Neural progenitor cell (in vitro differentiated cells): ENCODE measurements at regions not wholly inside any gene's neighbourhood (a gene's known extent, or its start where the extent isn't known, plus 50 kb on each side); places are given as distances from the start of the nearest gene placed in this dataset.

Source experiments
- DNase-seq: peaks from one replicate; pipeline ENCODE4 v3.0.0-alpha.2; 2016; ENCODE audit warnings: low spot score
- H2AFZ ChIP-seq: fragments of 200-600 bp; sonication (generic); replicated peaks from 2 replicates; pipeline ENCODE4 v1.6.1; 2016; ENCODE audit warnings: antibody characterized with exemption
- H3F3A ChIP-seq: fragments of 200-600 bp; sonication (generic); 2 replicates; pipeline ENCODE4 v1.6.1; 2016; ENCODE audit warnings: antibody characterized with exemption, low read depth
- H3K27ac ChIP-seq: fragments of 200-600 bp; sonication (generic); 2 replicates; pipeline ENCODE4 v1.5.1; 2016; ENCODE audit warnings: mild to moderate bottlenecking
- H3K27me3 ChIP-seq: fragments of 200-600 bp; sonication (generic); 2 replicates; pipeline ENCODE4 v1.6.1; 2016; ENCODE audit warnings: mild to moderate bottlenecking, moderate library complexity
- H3K36me3 ChIP-seq: fragments of 200-600 bp; sonication (generic); 2 replicates; pipeline ENCODE4 v1.5.1; 2016
- H3K4me1 ChIP-seq: fragments of 200-600 bp; sonication (generic); 2 replicates; pipeline ENCODE4 v1.6.1; 2016; ENCODE audit warnings: mixed run types
- H3K4me2 ChIP-seq: fragments of 200-600 bp; sonication (generic); 2 replicates; pipeline ENCODE4 v1.6.1; 2016
- H3K4me3 ChIP-seq: fragments of 200-600 bp; sonication (generic); 2 replicates; pipeline ENCODE4 v1.5.1; 2016
- H3K79me2 ChIP-seq: fragments of 200-600 bp; sonication (generic); 2 replicates; pipeline ENCODE4 v1.6.1; 2016; ENCODE audit warnings: low read depth
- H3K9ac ChIP-seq: fragments of 200-600 bp; sonication (generic); 2 replicates; pipeline ENCODE4 v1.6.1; 2016
- H3K9me3 ChIP-seq: fragments of 200-600 bp; sonication (generic); 2 replicates; pipeline ENCODE4 v1.5.1; 2016; ENCODE audit warnings: low read depth
- H4K20me1 ChIP-seq: fragments of 200-600 bp; sonication (generic); 2 replicates; pipeline ENCODE4 v1.6.1; 2016; ENCODE audit warnings: low read depth
- H3K27ac Mint-ChIP-seq: 3 replicates; pipeline ENCODE4 v1.8.0; 2021; ENCODE audit warnings: mixed read lengths
- H3K27me3 Mint-ChIP-seq: 2 replicates; pipeline ENCODE4 v1.8.0; 2022; ENCODE audit warnings: low read depth, mild to moderate bottlenecking, inconsistent platforms, moderate library complexity, mixed read lengths; ENCODE audit not compliant: insufficient read depth
- H3K36me3 Mint-ChIP-seq: 3 replicates; pipeline ENCODE4 v1.8.0; 2021; ENCODE audit warnings: mixed read lengths
- H3K4me1 Mint-ChIP-seq: 3 replicates; pipeline ENCODE4 v1.8.0; 2021; ENCODE audit warnings: mixed read lengths
- H3K4me3 Mint-ChIP-seq: 3 replicates; pipeline ENCODE4 v1.8.0; 2021; ENCODE audit warnings: mild to moderate bottlenecking, moderate library complexity, mixed read lengths
- H3K9me3 Mint-ChIP-seq: 3 replicates; pipeline ENCODE4 v1.8.0; 2020; ENCODE audit warnings: mixed read lengths
- EZH2 ChIP-seq: fragments of 200-600 bp; sonication (generic); IDR thresholded peaks from 2 replicates; pipeline ENCODE4 v1.6.1; 2017; ENCODE audit warnings: antibody characterized with exemption, mild to moderate bottlenecking, moderate library complexity
- EZH2phosphoT487 ChIP-seq: fragments of 200-600 bp; sonication (generic); IDR thresholded peaks from 2 replicates; pipeline ENCODE4 v1.6.1; 2017; ENCODE audit warnings: antibody characterized with exemption
- TF ChIP-seq, protein P1 (sequence below): fragments of 200-600 bp; sonication (generic); IDR thresholded peaks from 2 replicates; pipeline ENCODE4 v1.5.1; 2017; ENCODE audit warnings: antibody characterized with exemption, mild to moderate bottlenecking

DNA sequence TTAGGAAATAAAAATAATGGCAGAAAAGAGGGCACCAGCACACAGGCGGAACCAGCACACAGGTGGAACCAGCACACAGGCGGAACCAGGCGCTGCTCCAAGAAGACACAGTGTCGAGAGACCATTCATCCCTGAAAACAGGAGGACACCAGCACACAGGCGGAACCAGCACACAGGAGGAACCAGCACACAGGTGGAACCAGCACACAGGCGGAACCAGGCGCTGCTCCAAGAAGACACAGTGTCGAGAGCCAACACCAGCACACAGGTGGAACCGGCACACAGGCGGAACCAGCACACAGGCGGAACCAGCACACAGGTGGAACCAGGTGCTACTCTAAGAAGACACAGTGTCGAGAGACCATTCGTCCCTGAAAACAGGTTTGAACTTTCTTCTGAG lies 115.5 kb upstream of the TMEM18 start:
- Mint-ChIP-seq H3K27me3 (peaks cover 13% of the 10 kb centered on the region), H3K9me3 (peaks cover 10% of the 10 kb centered on the region), H3K4me3 (no peak overlapping the region), H3K4me1 (peaks cover 5% of the 10 kb centered on the region), H3K27ac (no peak overlapping the region), H3K36me3 (no peaks in the 10 kb centered on the region)
- H3K27me3 ChIP-seq: no peaks in the 10 kb centered on the region
- H3K4me2 ChIP-seq: no peak overlapping the region
- no peak overlapping the region for H2AFZ ChIP-seq
- no peak for TF ChIP-seq EZH2phosphoT487
- TF ChIP-seq EZH2: no peak
- TF ChIP-seq, protein P1, sequence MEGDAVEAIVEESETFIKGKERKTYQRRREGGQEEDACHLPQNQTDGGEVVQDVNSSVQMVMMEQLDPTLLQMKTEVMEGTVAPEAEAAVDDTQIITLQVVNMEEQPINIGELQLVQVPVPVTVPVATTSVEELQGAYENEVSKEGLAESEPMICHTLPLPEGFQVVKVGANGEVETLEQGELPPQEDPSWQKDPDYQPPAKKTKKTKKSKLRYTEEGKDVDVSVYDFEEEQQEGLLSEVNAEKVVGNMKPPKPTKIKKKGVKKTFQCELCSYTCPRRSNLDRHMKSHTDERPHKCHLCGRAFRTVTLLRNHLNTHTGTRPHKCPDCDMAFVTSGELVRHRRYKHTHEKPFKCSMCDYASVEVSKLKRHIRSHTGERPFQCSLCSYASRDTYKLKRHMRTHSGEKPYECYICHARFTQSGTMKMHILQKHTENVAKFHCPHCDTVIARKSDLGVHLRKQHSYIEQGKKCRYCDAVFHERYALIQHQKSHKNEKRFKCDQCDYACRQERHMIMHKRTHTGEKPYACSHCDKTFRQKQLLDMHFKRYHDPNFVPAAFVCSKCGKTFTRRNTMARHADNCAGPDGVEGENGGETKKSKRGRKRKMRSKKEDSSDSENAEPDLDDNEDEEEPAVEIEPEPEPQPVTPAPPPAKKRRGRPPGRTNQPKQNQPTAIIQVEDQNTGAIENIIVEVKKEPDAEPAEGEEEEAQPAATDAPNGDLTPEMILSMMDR: no peak
- H3K27ac ChIP-seq: no peak overlapping the region
- no peaks in the 10 kb centered on the region for H4K20me1 ChIP-seq
- H3K4me1 ChIP-seq: no peaks in the 10 kb centered on the region
- H3F3A ChIP-seq: no peaks in the 10 kb centered on the region
- H3K9ac ChIP-seq: no peak overlapping the region
- no peak overlapping the region for H3K4me3 ChIP-seq
- no peaks in the 10 kb centered on the region for H3K9me3 ChIP-seq
- no peaks in the 10 kb centered on the region for H3K36me3 ChIP-seq
- DNase-seq: no peak
- no peaks in the 10 kb centered on the region for H3K79me2 ChIP-seq

DNA sequence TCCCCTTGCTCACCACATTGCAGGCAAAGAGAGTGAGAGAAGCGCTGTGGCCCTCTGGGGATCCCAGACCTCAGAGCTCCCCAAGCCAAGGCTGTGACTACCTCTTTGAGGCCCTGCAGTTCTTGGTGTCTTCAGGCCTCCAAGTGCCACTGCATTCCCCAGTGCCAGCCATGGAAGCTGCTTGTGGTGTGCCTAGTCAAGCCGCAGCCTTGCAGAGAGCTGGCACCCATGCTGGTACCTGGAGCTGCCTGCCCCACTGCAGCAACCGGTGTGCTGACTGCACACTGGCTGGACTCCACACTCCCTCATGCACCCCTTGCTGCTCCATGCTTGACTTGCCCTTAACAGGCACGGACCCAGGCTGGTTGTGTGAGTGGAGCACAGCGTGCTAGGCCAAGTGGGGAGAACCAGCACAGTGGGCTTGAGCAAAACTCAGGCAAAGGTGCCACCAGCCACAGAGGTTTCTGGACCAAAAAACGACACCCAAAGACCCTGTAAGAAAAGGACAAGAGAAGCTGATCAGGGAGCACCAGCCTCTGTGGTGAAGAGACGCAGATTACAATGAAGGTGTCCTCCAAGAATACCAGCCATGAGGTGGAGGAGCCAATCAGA lies 113.5 kb upstream of the TMEM18 start:
- Mint-ChIP-seq H3K4me1 (peaks cover 5% of the 10 kb centered on the region), H3K27ac (no peak overlapping the region), H3K27me3 (peaks cover 13% of the 10 kb centered on the region), H3K9me3 (peaks cover 10% of the 10 kb centered on the region), H3K4me3 (no peak overlapping the region), H3K36me3 (no peaks in the 10 kb centered on the region)
- no peaks in the 10 kb centered on the region for H4K20me1 ChIP-seq
- no peaks in the 10 kb centered on the region for H3K36me3 ChIP-seq
- no peaks in the 10 kb centered on the region for H3K9me3 ChIP-seq
- no peak for DNase-seq
- no peaks in the 10 kb centered on the region for H3K4me1 ChIP-seq
- no peak overlapping the region for H3K4me3 ChIP-seq
- no peak overlapping the region for H3K4me2 ChIP-seq
- no peaks in the 10 kb centered on the region for H3K27me3 ChIP-seq
- no peak overlapping the region for H3K9ac ChIP-seq
- H3K27ac ChIP-seq: no peak overlapping the region
- no peak overlapping the region for H2AFZ ChIP-seq
- H3F3A ChIP-seq: no peaks in the 10 kb centered on the region
- H3K79me2 ChIP-seq: no peaks in the 10 kb centered on the region
- no peak for TF ChIP-seq EZH2phosphoT487
- TF ChIP-seq, protein P1: no peak
- no peak for TF ChIP-seq EZH2

- Histone ChIP-seq H3K79me2 (no peaks in the 10 kb centered on the region), H3K9me3 (no peaks in the 10 kb centered on the region), H3K36me3 (no peaks in the 10 kb centered on the region), H3K4me2 (no peak overlapping the region), H3K27me3 (no peaks in the 10 kb centered on the region), H3K9ac (no peak overlapping the region), H3K4me3 (no peak overlapping the region), H3K4me1 (no peaks in the 10 kb centered on the region), H4K20me1 (no peaks in the 10 kb centered on the region), H2AFZ (no peak overlapping the region), H3F3A (no peaks in the 10 kb centered on the region), H3K27ac (no peak overlapping the region)
- no peak overlapping the region for H3K27ac Mint-ChIP-seq
- no peak overlapping the region for H3K4me3 Mint-ChIP-seq
- peaks cover 2% of the 10 kb centered on the region for H3K4me1 Mint-ChIP-seq
- H3K9me3 Mint-ChIP-seq: peaks cover 10% of the 10 kb centered on the region
- no peak for TF ChIP-seq EZH2
- no peak for DNase-seq
- peaks cover 13% of the 10 kb centered on the region for H3K27me3 Mint-ChIP-seq
- H3K36me3 Mint-ChIP-seq: no peaks in the 10 kb centered on the region
Measured at GRCh38 chr2:790081-790480, 112.9 kb upstream of the TMEM18 start.

GRCh38 chr2:789529-789928 lies 112.3 kb upstream of the TMEM18 start:
- no peak overlapping the region for H3K27ac ChIP-seq
- H3K4me3 Mint-ChIP-seq: no peak overlapping the region
- H3K4me1 Mint-ChIP-seq: peaks cover under 1% of the 10 kb centered on the region
- peaks cover 10% of the 10 kb centered on the region for H3K9me3 Mint-ChIP-seq
- H3K36me3 ChIP-seq: no peaks in the 10 kb centered on the region
- no peaks in the 10 kb centered on the region for H4K20me1 ChIP-seq
- no peak for TF ChIP-seq EZH2phosphoT487
- H3K9ac ChIP-seq: no peak overlapping the region
- no peak overlapping the region for H3K27ac Mint-ChIP-seq
- no peaks in the 10 kb centered on the region for H3K9me3 ChIP-seq
- H3K27me3 Mint-ChIP-seq: peaks cover 10% of the 10 kb centered on the region
- H3K4me3 ChIP-seq: no peak overlapping the region
- no peaks in the 10 kb centered on the region for H3K36me3 Mint-ChIP-seq
- no peaks in the 10 kb centered on the region for H3K27me3 ChIP-seq
- no peaks in the 10 kb centered on the region for H3K4me1 ChIP-seq
- no peak overlapping the region for H2AFZ ChIP-seq
- H3F3A ChIP-seq: no peaks in the 10 kb centered on the region
- H3K4me2 ChIP-seq: no peak overlapping the region
- no peaks in the 10 kb centered on the region for H3K79me2 ChIP-seq
- no peak for DNase-seq
